SU-DHL-6 (cell line): ENCODE measurements at regions not wholly inside any gene's neighbourhood (a gene's known extent, or its start where the extent isn't known, plus 50 kb on each side); places are given as distances from the start of the nearest gene placed in this dataset.
"Not testable (repeated sequence)": the region's sequence is repeated elsewhere in the genome, so short reads cannot be mapped to it uniquely, and the experiment has no call there.

Experiments
- EZH2phosphoT487 ChIP-seq: fragments of 200-600 bp; sonication (generic), shearing (Covaris generic); conservative IDR thresholded peaks from 2 replicates; pipeline ENCODE4 v1.6.1; 2018; ENCODE audit warnings: mild to moderate bottlenecking, antibody characterized with exemption, low read length, moderate library complexity, mixed read lengths
- TF ChIP-seq, protein P1 (sequence below): fragments of 200-600 bp; sonication (generic); IDR thresholded peaks from one replicate; pipeline ENCODE4 v1.5.1; 2017; ENCODE audit warnings: antibody characterized with exemption, mild to moderate bottlenecking, low read length, moderate library complexity; ENCODE audit not compliant: insufficient read depth, poor library complexity, severe bottlenecking

DNA sequence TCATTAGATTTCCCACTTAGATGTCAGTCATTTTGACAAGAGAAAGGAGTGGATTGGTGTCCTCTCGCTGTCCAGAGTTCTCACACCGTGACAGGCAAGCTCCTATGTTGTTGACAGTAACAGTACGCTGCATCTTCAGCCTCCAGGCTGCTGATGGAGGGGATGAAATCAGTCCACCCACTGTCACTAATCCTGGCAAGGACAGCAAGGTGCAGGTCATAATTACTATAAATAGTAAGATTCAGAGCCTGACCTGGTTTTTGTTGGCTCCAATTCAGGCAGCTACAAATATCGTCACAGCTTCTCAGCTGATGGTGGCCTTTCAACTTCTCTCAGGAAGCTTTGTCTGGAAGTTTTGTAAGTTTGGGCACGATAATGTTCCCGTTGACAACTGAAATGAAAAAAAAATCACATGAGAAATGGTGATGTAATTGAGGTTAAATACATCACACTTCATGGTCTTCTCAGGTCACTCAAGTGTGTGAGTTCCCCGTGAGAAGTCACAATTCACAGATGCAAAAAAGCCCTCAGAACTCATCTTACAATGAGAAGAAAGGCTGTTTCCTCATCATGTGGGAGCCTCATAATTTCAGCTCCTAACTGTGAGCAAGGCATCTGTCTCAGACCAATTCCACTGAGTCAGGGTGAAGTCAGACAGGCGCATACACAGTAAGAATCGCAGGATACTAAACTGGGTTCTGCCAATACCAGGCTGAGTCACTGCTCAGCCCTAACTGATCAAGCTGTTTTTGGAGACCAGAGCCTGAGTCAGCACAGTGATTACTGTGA, 516.9 kb downstream of the RPIA start:
- TF ChIP-seq, protein P1, sequence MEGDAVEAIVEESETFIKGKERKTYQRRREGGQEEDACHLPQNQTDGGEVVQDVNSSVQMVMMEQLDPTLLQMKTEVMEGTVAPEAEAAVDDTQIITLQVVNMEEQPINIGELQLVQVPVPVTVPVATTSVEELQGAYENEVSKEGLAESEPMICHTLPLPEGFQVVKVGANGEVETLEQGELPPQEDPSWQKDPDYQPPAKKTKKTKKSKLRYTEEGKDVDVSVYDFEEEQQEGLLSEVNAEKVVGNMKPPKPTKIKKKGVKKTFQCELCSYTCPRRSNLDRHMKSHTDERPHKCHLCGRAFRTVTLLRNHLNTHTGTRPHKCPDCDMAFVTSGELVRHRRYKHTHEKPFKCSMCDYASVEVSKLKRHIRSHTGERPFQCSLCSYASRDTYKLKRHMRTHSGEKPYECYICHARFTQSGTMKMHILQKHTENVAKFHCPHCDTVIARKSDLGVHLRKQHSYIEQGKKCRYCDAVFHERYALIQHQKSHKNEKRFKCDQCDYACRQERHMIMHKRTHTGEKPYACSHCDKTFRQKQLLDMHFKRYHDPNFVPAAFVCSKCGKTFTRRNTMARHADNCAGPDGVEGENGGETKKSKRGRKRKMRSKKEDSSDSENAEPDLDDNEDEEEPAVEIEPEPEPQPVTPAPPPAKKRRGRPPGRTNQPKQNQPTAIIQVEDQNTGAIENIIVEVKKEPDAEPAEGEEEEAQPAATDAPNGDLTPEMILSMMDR, result not testable (repeated sequence)
- not testable (repeated sequence) for TF ChIP-seq EZH2phosphoT487
